CD4-positive, alpha-beta T cell treated with Interleukin-2 at 100 ng/mL for 4 hours (primary cell): ENCODE measurements at regions not wholly inside any gene's neighbourhood (a gene's known extent, or its start where the extent isn't known, plus 50 kb on each side); places are given as distances from the start of the nearest gene placed in this dataset.
"Not testable (repeated sequence)": the region's sequence is repeated elsewhere in the genome, so short reads cannot be mapped to it uniquely, and the experiment has no call there.

ENCODE experiments used
- DNase-seq: peaks from one replicate; pipeline ENCODE4 v3.0.0-alpha.2; 2020; ENCODE audit warnings: low spot score

DNA sequence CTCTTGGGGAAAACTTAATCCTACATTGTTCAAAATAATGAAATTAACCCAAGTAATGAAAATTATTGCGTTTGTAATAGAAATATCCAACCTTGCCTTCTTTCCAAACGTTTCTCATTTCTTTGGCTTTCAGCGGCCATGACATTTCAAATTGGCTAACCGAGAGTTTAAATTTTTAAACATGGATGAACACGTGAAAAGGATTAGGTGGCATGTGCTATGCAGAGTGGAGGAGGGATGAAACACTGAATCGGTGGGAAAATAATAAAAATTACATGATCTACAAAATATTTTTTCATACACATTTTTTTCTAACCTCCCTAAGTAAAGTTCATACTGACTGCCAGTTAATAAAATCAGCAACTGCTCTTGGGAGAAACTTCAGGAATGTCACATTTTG lies 728.4 kb upstream of the PKDCC start:
- no peak for DNase-seq

DNA sequence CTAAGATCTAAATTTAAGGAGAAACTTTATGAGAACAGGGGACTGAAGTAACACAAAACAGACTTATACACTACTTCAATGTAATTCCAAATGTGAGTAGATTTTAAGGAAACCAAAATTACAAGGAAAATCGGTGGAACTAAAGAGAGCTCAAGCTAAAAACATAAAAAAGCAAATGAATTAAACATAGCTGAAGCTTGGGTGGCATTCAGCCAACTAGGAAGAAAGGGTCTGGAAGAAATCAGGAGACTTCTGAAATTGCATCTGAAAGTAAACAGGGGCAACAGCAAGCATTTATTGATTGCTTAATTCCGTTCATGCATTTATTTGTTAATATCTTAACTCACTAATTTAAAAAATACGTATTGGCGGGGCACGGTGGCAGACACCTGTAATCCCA lies 727.3 kb upstream of the PKDCC start:
- DNase-seq, result no peak

DNA sequence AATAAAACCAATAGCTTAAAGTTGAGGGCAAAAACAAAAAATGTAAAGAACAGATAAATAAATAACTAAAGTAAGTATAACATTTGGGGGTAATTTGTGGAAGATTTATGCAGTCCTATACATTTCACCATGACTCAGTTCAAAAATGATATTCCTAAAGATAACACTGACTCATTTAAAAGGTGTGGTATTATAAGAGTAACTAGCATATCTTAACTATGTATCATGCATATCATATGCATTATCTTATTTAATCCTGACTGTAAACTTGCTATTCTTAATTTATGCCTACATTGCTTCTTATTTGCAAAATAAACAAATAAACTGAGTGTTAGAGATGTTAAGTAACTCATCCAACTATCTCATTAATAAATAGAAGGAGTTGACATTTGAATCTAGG lies 726.5 kb upstream of the PKDCC start:
- DNase-seq, result no peak

- DNase-seq, result no peak
Measured at GRCh38 chr2:41326851-41327250, 721.0 kb upstream of the PKDCC start.

- no peak for DNase-seq
Measured at GRCh38 chr2:41329040-41329439, 718.8 kb upstream of the PKDCC start.

DNA sequence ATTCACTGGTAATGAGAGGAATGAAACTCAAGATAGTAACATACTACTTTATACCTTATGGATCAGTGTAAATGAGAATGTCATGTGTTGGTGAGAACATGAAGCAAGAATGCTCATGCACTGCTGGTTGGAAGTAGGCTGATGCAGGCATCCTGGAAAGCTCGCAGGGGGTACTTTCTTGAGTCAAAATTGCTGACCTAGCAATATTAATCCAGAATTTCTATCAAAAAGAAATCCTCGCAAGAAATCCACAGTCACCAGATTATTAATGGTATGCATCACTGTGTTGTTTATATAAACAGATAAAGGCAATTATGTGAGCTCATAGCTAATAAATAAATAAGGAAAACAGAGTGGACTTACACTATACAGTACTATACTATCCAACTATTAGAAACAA lies 713.7 kb upstream of the PKDCC start:
- DNase-seq, result no peak

GRCh38 chr2:41335573-41335972 lies 712.2 kb upstream of the PKDCC start:
- DNase-seq, result not testable (repeated sequence)

DNA sequence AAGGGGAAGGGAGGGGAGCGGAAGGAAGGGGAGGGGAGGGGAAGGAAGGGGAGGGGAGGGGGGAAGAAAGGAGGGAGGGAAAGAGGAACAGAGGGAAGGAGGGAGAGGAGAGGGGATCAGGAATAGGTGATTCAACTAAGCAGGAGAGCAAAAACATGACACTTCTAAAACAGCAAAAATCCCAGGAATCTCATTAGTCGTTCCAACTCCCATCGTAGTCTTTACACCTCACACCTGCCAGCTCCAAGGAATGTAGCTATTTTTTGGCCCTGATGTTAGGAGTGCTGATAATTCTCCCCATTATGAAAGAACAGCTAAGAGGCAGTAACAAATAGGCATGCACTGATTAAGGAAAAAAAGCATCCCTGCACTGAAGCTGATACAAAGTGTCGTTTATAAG lies 709.9 kb upstream of the PKDCC start:
- DNase-seq, result no peak

DNA sequence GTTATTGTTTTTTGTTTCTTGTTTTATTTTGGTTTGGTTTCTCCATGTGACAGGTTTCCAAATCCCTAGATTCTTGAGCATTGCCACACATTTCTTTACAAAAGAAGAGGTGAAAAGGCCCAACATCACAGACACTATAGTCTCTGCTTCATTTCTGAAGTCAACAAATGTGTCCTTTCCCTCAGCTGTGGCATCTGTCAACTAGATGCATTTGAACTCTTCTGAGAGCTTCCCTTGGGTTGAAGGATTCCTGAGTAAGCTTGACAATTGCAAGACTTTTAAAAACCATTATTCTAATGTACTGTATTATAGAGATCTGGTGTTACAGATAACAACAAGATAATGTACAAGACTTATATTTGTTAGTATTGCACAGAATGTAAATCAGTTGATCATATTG lies 703.3 kb upstream of the PKDCC start:
- DNase-seq, result no peak

GRCh38 chr2:41353060-41353459 lies 694.8 kb upstream of the PKDCC start:
- DNase-seq, result no peak

- no peak for DNase-seq
Measured at GRCh38 chr2:41355794-41356193, 692.0 kb upstream of the PKDCC start.

DNA sequence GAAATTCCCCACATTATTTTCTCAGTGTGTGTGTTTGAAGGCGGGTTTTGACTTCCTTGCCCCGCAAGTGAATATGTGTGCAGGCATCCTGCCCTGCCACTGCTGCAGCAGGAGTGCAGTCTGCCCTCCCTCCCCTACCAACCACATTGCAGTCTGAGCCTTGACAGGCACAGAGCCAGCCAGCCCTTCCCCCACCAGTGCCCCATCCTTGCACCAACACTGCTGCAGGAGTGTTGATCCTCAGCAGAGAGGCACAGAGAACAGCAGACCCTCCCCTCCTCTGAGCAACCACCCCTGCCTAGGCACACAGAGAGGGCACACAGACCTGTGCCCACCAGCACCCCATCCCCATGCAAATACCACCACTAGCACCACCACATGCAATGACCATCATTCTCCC lies 683.0 kb upstream of the PKDCC start:
- no peak for DNase-seq

- DNase-seq, result no peak
Measured at GRCh38 chr2:41375901-41376300, 671.9 kb upstream of the PKDCC start.

GRCh38 chr2:41377837-41378236 lies 670.0 kb upstream of the PKDCC start:
- no peak for DNase-seq

DNA sequence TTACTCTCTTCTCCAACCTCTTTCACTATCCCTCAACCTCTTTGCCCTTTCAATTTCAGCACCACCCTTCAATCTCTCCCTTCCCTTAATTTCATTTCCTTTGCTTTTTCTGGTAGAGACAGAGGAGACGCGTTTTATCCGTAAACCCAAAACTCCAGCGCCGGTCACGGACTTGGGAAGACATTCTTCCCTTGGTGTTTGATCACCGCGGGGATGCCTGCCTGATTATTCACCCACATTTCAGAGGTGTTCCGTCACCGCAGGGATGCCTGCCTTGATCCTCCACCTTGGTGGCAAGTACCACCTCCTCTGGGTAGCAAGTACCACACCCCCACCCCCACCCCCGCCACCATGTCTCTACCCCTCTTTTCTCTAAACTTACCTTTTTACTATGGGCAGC lies 669.4 kb upstream of the PKDCC start:
- no peak for DNase-seq

DNA sequence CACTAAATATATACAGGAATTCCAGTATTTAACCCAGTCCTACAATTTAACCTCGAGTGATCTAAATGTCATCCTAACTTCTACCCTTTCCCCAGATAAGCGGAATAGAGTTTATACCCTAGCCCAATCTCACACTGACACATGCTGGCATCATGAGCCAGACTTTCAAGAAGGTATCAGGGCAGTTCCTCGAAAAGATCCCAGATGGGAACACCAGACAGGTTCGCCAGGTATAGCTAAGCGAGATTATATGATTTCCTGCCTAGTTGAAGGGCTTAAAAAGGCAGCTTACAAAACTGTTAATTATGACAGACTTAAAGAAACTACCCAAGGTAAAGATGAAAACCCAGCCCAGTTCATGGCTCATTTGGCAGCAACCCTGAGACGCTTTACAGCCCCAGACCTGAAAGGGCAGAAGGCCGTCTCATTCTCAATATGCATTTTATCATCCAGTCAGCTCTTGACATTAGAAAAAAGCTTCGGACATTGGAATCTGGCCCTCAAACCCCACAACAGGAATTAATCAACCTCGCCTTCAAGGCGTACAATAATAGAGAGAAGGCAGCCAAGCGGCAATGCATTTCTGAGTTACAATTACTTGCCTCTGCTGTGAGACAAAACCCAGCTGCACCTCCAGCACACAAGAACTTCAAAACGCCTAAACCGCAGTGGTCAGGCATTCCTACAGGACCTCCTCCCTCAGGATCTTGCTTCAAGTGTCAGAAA lies 668.2 kb upstream of the PKDCC start:
- DNase-seq, result no peak

DNA sequence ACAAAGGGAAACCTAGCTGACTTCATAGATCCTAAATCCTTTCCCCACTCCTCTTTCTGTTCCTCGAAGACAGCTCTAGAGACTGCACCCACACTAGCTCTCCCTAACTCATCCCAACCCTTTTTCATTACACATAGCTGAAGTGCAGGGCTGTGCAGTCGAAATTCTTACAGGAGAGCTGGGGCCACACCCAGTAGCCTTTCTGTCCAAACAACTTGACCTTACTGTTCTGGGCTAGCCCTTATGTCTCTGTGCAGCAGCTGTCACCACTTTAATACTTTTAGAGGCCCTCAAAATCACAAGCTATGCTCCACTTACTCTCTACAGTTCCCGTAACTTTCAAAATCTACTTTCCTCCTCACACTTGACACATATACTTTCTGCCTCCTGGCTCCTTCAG lies 666.1 kb upstream of the PKDCC start:
- DNase-seq, result no peak

- no peak for DNase-seq
Measured at GRCh38 chr2:41387519-41387918, 660.3 kb upstream of the PKDCC start.

- no peak for DNase-seq
Measured at GRCh38 chr2:41393621-41394020, 654.2 kb upstream of the PKDCC start.

GRCh38 chr2:41394541-41394940 lies 653.3 kb upstream of the PKDCC start:
- no peak for DNase-seq

DNA sequence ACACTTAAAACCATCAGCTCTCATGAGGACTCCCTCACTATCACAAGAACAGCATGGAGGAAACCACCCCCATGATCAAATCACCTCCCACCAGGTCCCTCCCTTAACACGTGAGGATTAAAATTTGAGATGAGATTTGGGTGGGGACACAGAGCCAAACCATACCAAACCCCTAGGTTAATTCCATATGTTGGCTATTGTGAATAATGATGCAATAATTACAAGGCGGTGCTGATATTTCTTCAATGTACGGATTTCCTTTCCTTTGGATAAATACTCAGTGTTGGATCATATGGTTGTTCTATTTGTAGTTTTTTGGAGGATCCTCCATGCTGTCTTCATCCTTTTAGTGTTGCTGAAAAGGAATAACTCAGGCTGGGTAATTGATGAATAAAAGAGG lies 652.1 kb upstream of the PKDCC start:
- no peak for DNase-seq

DNA sequence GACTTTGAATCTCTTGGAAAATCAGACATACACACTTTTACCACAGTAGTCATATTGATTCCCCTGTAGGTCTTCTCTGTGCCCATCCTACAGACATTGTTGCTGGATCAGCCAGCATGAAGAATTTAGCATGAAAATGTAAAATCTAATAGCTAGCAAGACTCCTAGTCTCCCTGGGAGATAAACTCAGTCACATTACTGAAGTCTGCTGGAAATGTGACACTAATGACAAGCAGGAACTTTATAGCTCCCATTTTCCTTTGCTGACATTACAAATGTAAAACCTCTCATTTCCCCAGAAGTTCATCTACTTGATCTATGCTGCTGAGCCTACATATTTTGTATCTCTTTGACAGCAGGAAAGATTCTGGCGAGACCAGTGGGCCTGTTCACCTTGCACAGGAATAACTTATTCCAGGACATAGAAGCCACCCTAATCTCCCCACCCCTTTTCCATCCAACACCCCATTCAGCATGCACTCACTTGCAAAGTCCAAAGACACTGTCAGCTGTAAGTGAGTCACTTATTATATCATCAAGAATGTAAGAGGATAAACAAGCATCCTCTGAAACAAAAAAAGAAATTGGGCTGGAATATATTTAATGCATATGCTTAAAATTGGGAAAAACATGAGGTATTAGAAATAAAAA lies 648.3 kb upstream of the PKDCC start:
- no peak for DNase-seq

GRCh38 chr2:41400088-41400665 lies 647.6 kb upstream of the PKDCC start:
- no peak for DNase-seq

DNA sequence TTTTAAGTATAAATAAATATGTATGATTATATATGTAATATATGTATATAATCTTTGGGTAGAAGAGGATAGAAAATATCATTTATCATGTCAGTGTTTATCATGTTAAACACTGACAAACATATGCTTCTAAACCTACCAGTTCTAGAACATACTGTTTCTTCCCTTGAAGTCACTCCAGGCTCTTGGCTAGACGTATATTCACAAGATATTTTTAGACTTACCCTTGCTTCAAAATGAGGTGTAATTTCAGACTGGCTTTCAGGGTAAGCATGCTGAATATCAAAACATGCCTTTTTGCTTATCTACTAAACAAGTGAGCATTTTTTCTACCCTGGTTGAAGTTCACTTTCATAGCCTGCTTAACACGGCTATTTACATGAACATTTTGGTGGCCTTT lies 642.4 kb upstream of the PKDCC start:
- no peak for DNase-seq
